ENCODE measurements at regions not wholly inside any gene's neighbourhood (a gene's known extent, or its start where the extent isn't known, plus 50 kb on each side); places are given as distances from the start of the nearest gene placed in this dataset.

- H3K4me3 ChIP-seq (ENCODE audit: low read length): no peak overlapping the region
- H3K4me1 ChIP-seq (ENCODE audit: control insufficient read depth, insufficient read depth, low read length): no peaks in the 10 kb centered on the region
- 40% methylated on average over 1 of the region's 4 CpGs for WGBS (ENCODE audit: insufficient coverage)
- no peak overlapping the region for H3K27ac ChIP-seq (ENCODE audit: low read length)
- no peaks in the 10 kb centered on the region for H3K27me3 ChIP-seq (ENCODE audit: control insufficient read depth, insufficient read depth, low read length)
- H3K36me3 ChIP-seq (ENCODE audit: control insufficient read depth, insufficient read depth, low read length): no peaks in the 10 kb centered on the region
- DNase-seq: no peak
- no peaks in the 10 kb centered on the region for H3K9me3 ChIP-seq (replicated peaks; ENCODE audit: control insufficient read depth, low read depth, low read length)
Measured at GRCh38 chr3:189568961-189569360, 62.2 kb upstream of the TP63 start.

GRCh38 chr3:189569473-189569872 lies 61.7 kb upstream of the TP63 start:
- no peaks in the 10 kb centered on the region for H3K4me1 ChIP-seq (ENCODE audit: control insufficient read depth, insufficient read depth, low read length)
- no peaks in the 10 kb centered on the region for H3K27me3 ChIP-seq (ENCODE audit: control insufficient read depth, insufficient read depth, low read length)
- no peak for DNase-seq
- WGBS (ENCODE audit: insufficient coverage): 100% methylated on average over 3 of the region's 4 CpGs
- H3K27ac ChIP-seq (ENCODE audit: low read length): no peak overlapping the region
- no peaks in the 10 kb centered on the region for H3K9me3 ChIP-seq (replicated peaks; ENCODE audit: control insufficient read depth, low read depth, low read length)
- no peak overlapping the region for H3K4me3 ChIP-seq (ENCODE audit: low read length)
- no peaks in the 10 kb centered on the region for H3K36me3 ChIP-seq (ENCODE audit: control insufficient read depth, insufficient read depth, low read length)

- Histone ChIP-seq H3K4me3 (ENCODE audit: low read length) (no peak overlapping the region), H3K27ac (ENCODE audit: low read length) (no peak overlapping the region), H3K9me3 (replicated peaks; ENCODE audit: control insufficient read depth, low read depth, low read length) (no peaks in the 10 kb centered on the region), H3K27me3 (ENCODE audit: control insufficient read depth, insufficient read depth, low read length) (no peaks in the 10 kb centered on the region), H3K36me3 (ENCODE audit: control insufficient read depth, insufficient read depth, low read length) (no peaks in the 10 kb centered on the region), H3K4me1 (ENCODE audit: control insufficient read depth, insufficient read depth, low read length) (no peaks in the 10 kb centered on the region)
- no peak for DNase-seq
Measured at GRCh38 chr3:189570916-189571315, 60.3 kb upstream of the TP63 start.

- WGBS (ENCODE audit: insufficient coverage): no CpG with 5 or more reads among the region's 2 CpGs
Measured at GRCh38 chr3:189572249-189572648, 58.9 kb upstream of the TP63 start.

GRCh38 chr3:189573004-189573403 lies 58.2 kb upstream of the TP63 start:
- no peaks in the 10 kb centered on the region for H3K36me3 ChIP-seq (ENCODE audit: control insufficient read depth, insufficient read depth, low read length)

More at GRCh38 chr3:189572249-189572648, 58.9 kb upstream of the TP63 start:
- DNase-seq: no peak
- H3K36me3 ChIP-seq (ENCODE audit: control insufficient read depth, insufficient read depth, low read length): no peaks in the 10 kb centered on the region
- no peaks in the 10 kb centered on the region for H3K27me3 ChIP-seq (ENCODE audit: control insufficient read depth, insufficient read depth, low read length)
- no peaks in the 10 kb centered on the region for H3K9me3 ChIP-seq (replicated peaks; ENCODE audit: control insufficient read depth, low read depth, low read length)
- H3K4me1 ChIP-seq (ENCODE audit: control insufficient read depth, insufficient read depth, low read length): no peaks in the 10 kb centered on the region
- H3K27ac ChIP-seq (ENCODE audit: low read length): no peak overlapping the region
- no peak overlapping the region for H3K4me3 ChIP-seq (ENCODE audit: low read length)

DNA sequence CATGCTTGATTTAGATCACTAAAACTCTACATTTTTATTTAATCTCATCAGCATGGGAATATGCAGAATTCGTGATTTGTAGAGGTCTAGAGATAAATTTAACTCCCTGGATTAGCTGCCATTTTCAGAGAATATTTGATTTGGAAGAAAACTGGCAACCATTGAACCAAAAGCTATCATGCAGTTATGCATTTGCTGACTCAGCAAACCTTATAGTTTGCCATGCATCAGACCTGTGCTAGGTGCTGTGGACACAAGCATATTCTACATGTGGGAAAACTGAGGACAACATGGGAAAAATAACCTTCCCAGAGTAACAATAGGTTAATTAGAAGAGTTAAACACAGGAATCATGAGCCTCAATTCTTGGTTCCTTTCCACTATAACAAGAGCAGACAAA lies 54.7 kb upstream of the TP63 start:
- Histone ChIP-seq H3K36me3 (ENCODE audit: control insufficient read depth, insufficient read depth, low read length) (no peaks in the 10 kb centered on the region), H3K27ac (ENCODE audit: low read length) (no peak overlapping the region), H3K4me1 (ENCODE audit: control insufficient read depth, insufficient read depth, low read length) (no peaks in the 10 kb centered on the region), H3K4me3 (ENCODE audit: low read length) (no peak overlapping the region), H3K9me3 (replicated peaks; ENCODE audit: control insufficient read depth, low read depth, low read length) (no peaks in the 10 kb centered on the region), H3K27me3 (ENCODE audit: control insufficient read depth, insufficient read depth, low read length) (no peaks in the 10 kb centered on the region)
- DNase-seq: no peak
- no CpG with 5 or more reads among the region's 1 CpG for WGBS (ENCODE audit: insufficient coverage)

More at GRCh38 chr3:189573004-189573403, 58.2 kb upstream of the TP63 start:
- DNase-seq: no peak
- Histone ChIP-seq H3K4me1 (ENCODE audit: control insufficient read depth, insufficient read depth, low read length) (no peaks in the 10 kb centered on the region), H3K27ac (ENCODE audit: low read length) (no peak overlapping the region), H3K9me3 (replicated peaks; ENCODE audit: control insufficient read depth, low read depth, low read length) (no peaks in the 10 kb centered on the region), H3K27me3 (ENCODE audit: control insufficient read depth, insufficient read depth, low read length) (no peaks in the 10 kb centered on the region), H3K4me3 (ENCODE audit: low read length) (no peak overlapping the region)

- 32% methylated on average over 2 of the region's 5 CpGs for WGBS (ENCODE audit: insufficient coverage)
- DNase-seq: no peak
- Histone ChIP-seq H3K36me3 (ENCODE audit: control insufficient read depth, insufficient read depth, low read length) (no peaks in the 10 kb centered on the region), H3K9me3 (replicated peaks; ENCODE audit: control insufficient read depth, low read depth, low read length) (no peaks in the 10 kb centered on the region), H3K4me3 (ENCODE audit: low read length) (no peak overlapping the region), H3K4me1 (ENCODE audit: control insufficient read depth, insufficient read depth, low read length) (no peaks in the 10 kb centered on the region), H3K27ac (ENCODE audit: low read length) (no peak overlapping the region), H3K27me3 (ENCODE audit: control insufficient read depth, insufficient read depth, low read length) (no peaks in the 10 kb centered on the region)
Measured at GRCh38 chr3:189577050-189577951, 53.9 kb upstream of the TP63 start.

DNA sequence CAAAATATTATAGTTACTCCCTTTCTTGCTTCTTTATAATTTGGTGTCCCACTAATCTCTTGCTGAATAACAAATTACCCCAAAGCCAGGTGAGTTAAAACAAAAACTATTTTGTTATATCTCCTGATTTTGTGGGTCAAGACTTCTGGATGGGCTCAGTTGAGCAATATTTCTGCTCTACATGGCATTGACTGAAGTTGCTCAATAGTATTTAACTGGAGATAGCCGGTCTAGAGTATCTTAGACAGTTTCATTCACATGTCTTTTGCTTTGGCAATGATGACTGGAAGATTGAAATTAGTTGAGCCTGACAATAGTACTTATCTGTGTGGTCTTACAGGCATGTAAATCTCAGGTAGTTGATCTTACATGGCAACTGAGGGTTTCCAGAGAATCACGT lies 51.0 kb upstream of the TP63 start:
- Histone ChIP-seq H3K4me1 (ENCODE audit: control insufficient read depth, insufficient read depth, low read length) (no peaks in the 10 kb centered on the region), H3K9me3 (replicated peaks; ENCODE audit: control insufficient read depth, low read depth, low read length) (no peaks in the 10 kb centered on the region), H3K27ac (ENCODE audit: low read length) (no peak overlapping the region), H3K27me3 (ENCODE audit: control insufficient read depth, insufficient read depth, low read length) (no peaks in the 10 kb centered on the region), H3K4me3 (ENCODE audit: low read length) (no peak overlapping the region), H3K36me3 (ENCODE audit: control insufficient read depth, insufficient read depth, low read length) (no peaks in the 10 kb centered on the region)
- WGBS (ENCODE audit: insufficient coverage): no CpG with 5 or more reads among the region's 2 CpGs
- no peak for DNase-seq
